ENCODE measurements at regions not wholly inside any gene's neighbourhood (a gene's known extent, or its start where the extent isn't known, plus 50 kb on each side); places are given as distances from the start of the nearest gene placed in this dataset.

- no peak for TF ChIP-seq CTCF (IDR thresholded peaks at IDR 0.05; ENCODE audit: borderline replicate concordance, extremely low read depth, insufficient read depth)
- H3K9me3 ChIP-seq (ENCODE audit: control insufficient read depth in 2 of 3, insufficient read depth in 1 of 3, low read length in 3 of 3): no peaks in the 10 kb centered on the region
- no peaks in the 10 kb centered on the region for H3K4me1 ChIP-seq (ENCODE audit: control insufficient read depth in 2 of 3, insufficient read depth in 2 of 3, low read depth in 1 of 3, low read length in 3 of 3)
- H3K27ac ChIP-seq (ENCODE audit: low read depth in 2 of 2, low read length in 2 of 2): no peak overlapping the region
- intact Hi-C loops (cut with DNase I): no loop called here
- no peaks in the 10 kb centered on the region for H3K36me3 ChIP-seq (ENCODE audit: control insufficient read depth in 2 of 3, insufficient read depth in 3 of 3, low read length in 3 of 3)
- no peaks in the 10 kb centered on the region for H3K27me3 ChIP-seq (ENCODE audit: control insufficient read depth, insufficient read depth, low read length)
- no peak overlapping the region for H3K9ac ChIP-seq (ENCODE audit: low read length in 3 of 3)
- no peak overlapping the region for H3K4me3 ChIP-seq (ENCODE audit: low read length in 3 of 3)
- peak in 1 of 5 donors; percentile 65 for DNase-seq
- FAIRE-seq: no peak
These were observed 258.5 kb upstream of the PDGFD start for GRCh38 chr11:104422324-104422944.

- Histone ChIP-seq H3K27me3 (ENCODE audit: control insufficient read depth, insufficient read depth, low read length) (no peaks in the 10 kb centered on the region), H3K27ac (ENCODE audit: low read depth in 2 of 2, low read length in 2 of 2) (no peak overlapping the region), H3K9me3 (ENCODE audit: control insufficient read depth in 2 of 3, insufficient read depth in 1 of 3, low read length in 3 of 3) (no peaks in the 10 kb centered on the region), H3K36me3 (ENCODE audit: control insufficient read depth in 2 of 3, insufficient read depth in 3 of 3, low read length in 3 of 3) (no peaks in the 10 kb centered on the region), H3K4me3 (ENCODE audit: low read length in 3 of 3) (no peak overlapping the region), H3K9ac (ENCODE audit: low read length in 3 of 3) (no peak overlapping the region), H3K4me1 (ENCODE audit: control insufficient read depth in 2 of 3, insufficient read depth in 2 of 3, low read depth in 1 of 3, low read length in 3 of 3) (no peaks in the 10 kb centered on the region)
- no peak for TF ChIP-seq CTCF (IDR thresholded peaks at IDR 0.05; ENCODE audit: borderline replicate concordance, extremely low read depth, insufficient read depth)
- no peak for FAIRE-seq
- DNase-seq: no peak
- intact Hi-C loops (cut with DNase I): no loop called here
These were observed 246.4 kb upstream of the PDGFD start for GRCh38 chr11:104410336-104410735.

GRCh38 chr11:104408630-104409029, 244.7 kb upstream of the PDGFD start:
- no peaks in the 10 kb centered on the region for H3K9me3 ChIP-seq (ENCODE audit: control insufficient read depth in 2 of 3, insufficient read depth in 1 of 3, low read length in 3 of 3)
- no peaks in the 10 kb centered on the region for H3K27me3 ChIP-seq (ENCODE audit: control insufficient read depth, insufficient read depth, low read length)
- FAIRE-seq (no peak), DNase-seq (no peak)
- H3K4me1 ChIP-seq (ENCODE audit: control insufficient read depth in 2 of 3, insufficient read depth in 2 of 3, low read depth in 1 of 3, low read length in 3 of 3): no peaks in the 10 kb centered on the region
- no peak overlapping the region for H3K27ac ChIP-seq (ENCODE audit: low read depth in 2 of 2, low read length in 2 of 2)
- no peaks in the 10 kb centered on the region for H3K36me3 ChIP-seq (ENCODE audit: control insufficient read depth in 2 of 3, insufficient read depth in 3 of 3, low read length in 3 of 3)
- no peak overlapping the region for H3K9ac ChIP-seq (ENCODE audit: low read length in 3 of 3)
- no peak for TF ChIP-seq CTCF (IDR thresholded peaks at IDR 0.05; ENCODE audit: borderline replicate concordance, extremely low read depth, insufficient read depth)
- H3K4me3 ChIP-seq (ENCODE audit: low read length in 3 of 3): no peak overlapping the region
- intact Hi-C loops (cut with DNase I): no loop called here

- Histone ChIP-seq H3K4me1 (ENCODE audit: control insufficient read depth in 2 of 3, insufficient read depth in 2 of 3, low read depth in 1 of 3, low read length in 3 of 3) (no peaks in the 10 kb centered on the region), H3K27ac (ENCODE audit: low read depth in 2 of 2, low read length in 2 of 2) (no peak overlapping the region), H3K9ac (ENCODE audit: low read length in 3 of 3) (no peak overlapping the region), H3K27me3 (ENCODE audit: control insufficient read depth, insufficient read depth, low read length) (no peaks in the 10 kb centered on the region), H3K9me3 (ENCODE audit: control insufficient read depth in 2 of 3, insufficient read depth in 1 of 3, low read length in 3 of 3) (no peaks in the 10 kb centered on the region), H3K36me3 (ENCODE audit: control insufficient read depth in 2 of 3, insufficient read depth in 3 of 3, low read length in 3 of 3) (no peaks in the 10 kb centered on the region), H3K4me3 (ENCODE audit: low read length in 3 of 3) (no peak overlapping the region)
- intact Hi-C loops (cut with DNase I): no loop called here
- FAIRE-seq (no peak), DNase-seq (no peak)
- TF ChIP-seq CTCF (IDR thresholded peaks at IDR 0.05; ENCODE audit: borderline replicate concordance, extremely low read depth, insufficient read depth): no peak
These were observed 241.3 kb upstream of the PDGFD start for GRCh38 chr11:104405277-104405676.

Data from kidney (tissue), 13 donors.